ENCODE measurements at regions not wholly inside any gene's neighbourhood (a gene's known extent, or its start where the extent isn't known, plus 50 kb on each side); places are given as distances from the start of the nearest gene placed in this dataset.

- POLR2A ChIA-PET, result no interaction called here
- Mint-ChIP-seq H3K27me3 (no peaks in the 10 kb centered on the region), H3K4me3 (no peak overlapping the region), H3K36me3 (ENCODE audit: low read depth) (no peaks in the 10 kb centered on the region), H3K27ac (no peak overlapping the region), H3K4me1 (ENCODE audit: low read depth) (no peaks in the 10 kb centered on the region), H3K9me3 (peaks cover 25% of the 10 kb centered on the region)
- no peak for ATAC-seq
- no peak for DNase-seq
- intact Hi-C loops (cut with micrococcal nuclease), result no loop called here
- CTCF ChIA-PET, result no interaction called here
- no peak for TF ChIP-seq CTCF (IDR thresholded peaks at IDR 0.05)
Observed at GRCh38 chr4:30269850-30270249, 450.3 kb upstream of the PCDH7 start.

GRCh38 chr4:30281986-30282385 lies 438.2 kb upstream of the PCDH7 start:
- no peak for TF ChIP-seq CTCF (IDR thresholded peaks at IDR 0.05)
- ChIA-PET CTCF (no interaction called here), POLR2A (no interaction called here)
- Mint-ChIP-seq H3K9me3 (peaks cover 5% of the 10 kb centered on the region), H3K4me1 (ENCODE audit: low read depth) (no peaks in the 10 kb centered on the region), H3K4me3 (no peak overlapping the region), H3K27ac (no peak overlapping the region), H3K36me3 (ENCODE audit: low read depth) (no peaks in the 10 kb centered on the region), H3K27me3 (no peaks in the 10 kb centered on the region)
- DNase-seq (no peak), ATAC-seq (no peak)
- intact Hi-C loops (cut with micrococcal nuclease), result no loop called here

GRCh38 chr4:30283336-30283735 lies 436.8 kb upstream of the PCDH7 start:
- DNase-seq, result no peak
- H3K9me3 Mint-ChIP-seq, result peaks cover 9% of the 10 kb centered on the region
- H3K4me3 Mint-ChIP-seq, result no peak overlapping the region
- no peak for ATAC-seq
- CTCF ChIA-PET, result no interaction called here
- POLR2A ChIA-PET, result no interaction called here
- TF ChIP-seq CTCF (IDR thresholded peaks at IDR 0.05), result no peak
- no peak overlapping the region for H3K27ac Mint-ChIP-seq
- no peaks in the 10 kb centered on the region for H3K36me3 Mint-ChIP-seq (ENCODE audit: low read depth)
- H3K27me3 Mint-ChIP-seq, result no peaks in the 10 kb centered on the region
- no peaks in the 10 kb centered on the region for H3K4me1 Mint-ChIP-seq (ENCODE audit: low read depth)
- intact Hi-C loops (cut with micrococcal nuclease), result no loop called here

- Mint-ChIP-seq H3K4me3 (no peak overlapping the region), H3K27ac (no peak overlapping the region), H3K4me1 (ENCODE audit: low read depth) (no peaks in the 10 kb centered on the region), H3K9me3 (peaks cover 10% of the 10 kb centered on the region), H3K36me3 (ENCODE audit: low read depth) (no peaks in the 10 kb centered on the region), H3K27me3 (no peaks in the 10 kb centered on the region)
- intact Hi-C loops (cut with micrococcal nuclease), result no loop called here
- no peak for DNase-seq
- ChIA-PET POLR2A (no interaction called here), CTCF (no interaction called here)
- ATAC-seq, result no peak
- no peak for TF ChIP-seq CTCF (IDR thresholded peaks at IDR 0.05)
Observed at GRCh38 chr4:30294295-30294694, 425.9 kb upstream of the PCDH7 start.

- ATAC-seq, result no peak
- no peak overlapping the region for H3K27ac Mint-ChIP-seq
- no peak for TF ChIP-seq CTCF (IDR thresholded peaks at IDR 0.05)
- H3K27me3 Mint-ChIP-seq, result no peaks in the 10 kb centered on the region
- H3K4me1 Mint-ChIP-seq (ENCODE audit: low read depth), result no peaks in the 10 kb centered on the region
- ChIA-PET POLR2A (no interaction called here), CTCF (no interaction called here)
- intact Hi-C loops (cut with micrococcal nuclease), result no loop called here
- no peak overlapping the region for H3K4me3 Mint-ChIP-seq
- no peak for DNase-seq
- no peaks in the 10 kb centered on the region for H3K36me3 Mint-ChIP-seq (ENCODE audit: low read depth)
- H3K9me3 Mint-ChIP-seq, result peaks cover 11% of the 10 kb centered on the region
Observed at GRCh38 chr4:30295652-30296051, 424.5 kb upstream of the PCDH7 start.

Measured in activated CD8-positive, alpha-beta T cell treated with anti-CD3 and anti-CD28 coated beads for 36 hours (primary cell).